Karpas-422 (cell line): ENCODE measurements at regions not wholly inside any gene's neighbourhood (a gene's known extent, or its start where the extent isn't known, plus 50 kb on each side); places are given as distances from the start of the nearest gene placed in this dataset.

ENCODE experiments used
- DNase-seq: peaks from one replicate; pipeline ENCODE4 v3.0.0-alpha.2; 2015
- H2AFZ ChIP-seq: fragments of 200-600 bp; sonication (generic); 2 replicates; pipeline ENCODE4 v1.6.1; 2014; ENCODE audit warnings: antibody characterized with exemption, low read length, mixed read lengths
- H3K27ac ChIP-seq: fragments of 200-600 bp; sonication (generic); 2 replicates; pipeline ENCODE4 v1.5.1; 2014; ENCODE audit warnings: mild to moderate bottlenecking, low read length, moderate library complexity
- H3K27me3 ChIP-seq: fragments of 200-600 bp; sonication (generic); 2 replicates; pipeline ENCODE4 v1.6.1; 2014; ENCODE audit warnings: low read length, mixed read lengths
- H3K36me3 ChIP-seq: fragments of 200-600 bp; sonication (generic); 2 replicates; pipeline ENCODE4 v1.6.1; 2014; ENCODE audit warnings: low read length, mixed read lengths; ENCODE audit not compliant: insufficient read depth
- H3K4me1 ChIP-seq: fragments of 200-600 bp; sonication (generic); 2 replicates; pipeline ENCODE4 v1.6.1; 2014; ENCODE audit warnings: mild to moderate bottlenecking, low read length, mixed read lengths
- H3K4me2 ChIP-seq: fragments of 200-600 bp; sonication (generic); 2 replicates; pipeline ENCODE4 v1.6.1; 2014; ENCODE audit warnings: low read length, low read depth, mild to moderate bottlenecking; ENCODE audit not compliant: poor library complexity, severe bottlenecking
- H3K4me3 ChIP-seq: fragments of 200-600 bp; sonication (generic); 2 replicates; pipeline ENCODE4 v1.5.1; 2014; ENCODE audit warnings: mild to moderate bottlenecking, antibody characterized with exemption, low read length, mixed read lengths
- H3K79me2 ChIP-seq: fragments of 200-600 bp; sonication (generic); 2 replicates; pipeline ENCODE4 v1.6.1; 2014; ENCODE audit warnings: mild to moderate bottlenecking, low read length, mixed read lengths
- H3K9ac ChIP-seq: fragments of 200-600 bp; sonication (generic); 2 replicates; pipeline ENCODE4 v1.6.0; 2014; ENCODE audit warnings: low read length
- H3K9me2 ChIP-seq: fragments of 200-600 bp; sonication (generic), shearing (Covaris generic); replicated peaks from 2 replicates; pipeline ENCODE4 v1.6.0; 2014; ENCODE audit warnings: mild to moderate bottlenecking, low read length, moderate library complexity; ENCODE audit not compliant: insufficient read depth
- H3K9me3 ChIP-seq: fragments of 300-700, 200-600 bp; sonication (generic); 2 replicates; pipeline ENCODE4 v1.6.1; 2014; ENCODE audit warnings: low read length, mixed read lengths
- H4K20me1 ChIP-seq: fragments of 200-600 bp; sonication (generic); 2 replicates; pipeline ENCODE4 v1.6.1; 2014; ENCODE audit warnings: mild to moderate bottlenecking, antibody characterized with exemption, low read length, low read depth; ENCODE audit not compliant: insufficient read depth

DNA sequence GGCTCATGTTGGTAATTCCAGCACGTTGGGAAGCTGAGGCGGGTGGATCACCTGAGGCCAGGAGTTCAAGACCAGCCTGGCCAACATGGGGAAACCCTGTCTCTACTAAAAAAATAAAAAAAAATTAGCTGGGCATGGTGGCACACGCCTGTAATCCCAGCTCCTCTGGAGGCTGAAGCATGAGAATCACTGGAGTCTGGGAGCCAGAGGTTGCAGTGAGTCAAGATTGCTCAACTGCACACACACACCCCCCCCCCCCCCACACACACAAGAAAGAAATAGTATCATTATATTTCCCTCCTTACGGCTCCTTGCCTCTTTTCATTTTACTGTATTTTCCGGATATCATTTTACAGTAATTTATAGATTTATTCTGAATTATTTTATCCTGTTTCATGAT lies 963.1 kb upstream of the GOT2 start:
- Histone ChIP-seq H3K4me1 (no peaks in the 10 kb centered on the region), H4K20me1 (no peaks in the 10 kb centered on the region), H3K27me3 (no peaks in the 10 kb centered on the region), H2AFZ (no peak overlapping the region), H3K9me2 (no peaks in the 10 kb centered on the region), H3K9ac (no peak overlapping the region), H3K36me3 (no peaks in the 10 kb centered on the region), H3K4me3 (no peak overlapping the region), H3K9me3 (no peaks in the 10 kb centered on the region; the same call in 1 of the 2 replicates), H3K4me2 (no peak overlapping the region), H3K27ac (no peak overlapping the region), H3K79me2 (no peaks in the 10 kb centered on the region)
- DNase-seq, result no peak

DNA sequence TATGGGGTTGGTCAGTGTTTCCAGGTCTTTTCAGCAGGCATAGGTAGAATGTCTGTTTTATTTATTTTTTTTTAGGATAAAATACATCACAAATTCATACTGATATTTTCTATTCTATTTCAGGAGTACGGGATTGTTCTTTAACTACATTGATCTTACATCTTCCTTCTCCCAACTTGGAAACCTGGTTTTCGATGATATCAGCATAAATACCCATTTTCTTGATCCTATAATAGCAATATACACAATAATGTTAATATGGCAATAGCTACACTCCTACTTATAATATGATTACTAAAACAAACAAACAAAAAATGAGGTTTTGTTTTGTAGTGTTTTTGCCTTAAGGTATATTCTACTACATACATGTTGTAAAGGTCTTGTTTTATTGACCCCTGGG lies 962.4 kb upstream of the GOT2 start:
- Histone ChIP-seq H3K27me3 (no peaks in the 10 kb centered on the region), H3K9me2 (no peaks in the 10 kb centered on the region)

DNA sequence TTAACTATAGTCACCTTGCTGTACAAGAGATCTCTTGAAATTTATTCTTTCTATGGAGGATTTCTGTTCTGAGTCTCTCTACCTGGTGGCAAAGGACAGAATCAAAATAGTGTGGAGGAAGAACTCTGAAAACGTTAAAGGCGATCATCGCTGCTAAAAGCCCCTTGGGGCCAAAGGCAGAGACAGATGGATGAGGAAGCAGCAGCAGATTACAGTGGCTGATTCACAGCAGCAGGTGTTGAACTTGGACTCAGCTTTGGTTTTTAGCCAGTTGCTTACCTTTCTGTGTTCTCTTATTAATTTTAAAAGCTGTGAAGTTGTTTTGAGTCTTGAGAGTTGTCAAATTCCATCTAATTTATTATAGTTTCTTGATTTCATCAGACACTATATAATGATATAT lies 956.1 kb upstream of the GOT2 start:
- Histone ChIP-seq H3K36me3 (no peaks in the 10 kb centered on the region), H3K4me3 (no peak overlapping the region), H3K27ac (no peak overlapping the region), H3K9ac (no peak overlapping the region), H3K4me1 (no peaks in the 10 kb centered on the region), H3K4me2 (no peak overlapping the region), H4K20me1 (no peaks in the 10 kb centered on the region), H2AFZ (no peak overlapping the region), H3K9me3 (no peaks in the 10 kb centered on the region; the same call in 1 of the 2 replicates), H3K9me2 (no peaks in the 10 kb centered on the region), H3K79me2 (no peaks in the 10 kb centered on the region), H3K27me3 (no peaks in the 10 kb centered on the region)
- no peak for DNase-seq

More for the DNA sequence above, 962.4 kb upstream of the GOT2 start:
- Histone ChIP-seq H3K4me3 (no peak overlapping the region), H3K27ac (no peak overlapping the region), H4K20me1 (no peaks in the 10 kb centered on the region), H3K79me2 (no peaks in the 10 kb centered on the region), H3K36me3 (no peaks in the 10 kb centered on the region), H2AFZ (no peak overlapping the region), H3K4me1 (no peaks in the 10 kb centered on the region), H3K9ac (no peak overlapping the region), H3K9me3 (no peaks in the 10 kb centered on the region; the same call in 1 of the 2 replicates), H3K4me2 (no peak overlapping the region)
- no peak for DNase-seq

DNA sequence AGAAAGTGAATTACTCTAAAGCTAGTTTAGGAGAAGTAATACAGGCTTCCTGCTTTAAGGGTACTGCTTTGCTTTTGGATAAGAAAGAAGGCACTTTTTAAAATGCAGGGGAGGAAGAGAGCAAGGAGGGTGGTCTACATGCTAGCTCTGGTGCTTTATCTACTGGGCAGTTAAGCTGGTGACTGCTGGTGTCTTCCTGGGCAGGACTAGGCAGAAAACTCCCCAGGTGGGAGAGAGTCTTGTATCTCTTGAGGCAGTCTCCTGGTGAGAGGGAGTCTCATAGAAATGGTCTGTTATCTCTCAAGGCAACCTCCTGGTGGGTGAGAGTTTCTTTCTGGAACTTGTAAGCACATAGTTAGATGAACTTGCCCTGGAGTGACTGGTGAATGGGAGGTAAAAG lies 953.9 kb upstream of the GOT2 start:
- Histone ChIP-seq H3K9me3 (peaks cover 8% of the 10 kb centered on the region), H3K9ac (no peak overlapping the region), H4K20me1 (no peaks in the 10 kb centered on the region), H3K36me3 (no peaks in the 10 kb centered on the region), H2AFZ (no peak overlapping the region), H3K4me2 (no peak overlapping the region), H3K27ac (no peak overlapping the region), H3K79me2 (no peaks in the 10 kb centered on the region), H3K9me2 (no peaks in the 10 kb centered on the region), H3K4me1 (no peaks in the 10 kb centered on the region), H3K4me3 (no peak overlapping the region), H3K27me3 (no peaks in the 10 kb centered on the region)
- no peak for DNase-seq

DNA sequence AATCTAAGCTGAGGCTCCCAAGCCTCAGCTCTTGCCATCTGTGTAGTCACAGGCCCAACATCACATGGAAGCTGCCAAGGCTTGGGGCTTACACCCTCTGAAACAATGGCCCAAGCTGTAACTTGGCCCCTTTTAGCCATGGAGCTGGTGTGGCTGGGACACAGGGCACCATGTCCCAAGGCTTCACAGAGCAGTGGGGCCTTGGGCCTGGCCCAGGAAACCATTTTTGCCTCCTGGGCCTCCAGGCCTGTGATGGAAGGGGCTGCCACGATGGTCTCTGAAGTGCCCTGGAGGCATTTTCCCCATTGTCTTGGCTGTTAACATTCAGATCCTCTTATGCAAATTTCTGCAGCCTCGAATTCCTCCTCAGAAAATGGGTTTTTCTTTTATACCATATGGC lies 952.3 kb upstream of the GOT2 start:
- no peaks in the 10 kb centered on the region for H3K9me2 ChIP-seq
- no peak overlapping the region for H3K4me2 ChIP-seq
- H4K20me1 ChIP-seq, result no peaks in the 10 kb centered on the region
- no peaks in the 10 kb centered on the region for H3K27me3 ChIP-seq
- H3K4me1 ChIP-seq, result no peaks in the 10 kb centered on the region
- H3K9me3 ChIP-seq, result peaks cover 8% of the 10 kb centered on the region
- no peaks in the 10 kb centered on the region for H3K36me3 ChIP-seq
- H3K79me2 ChIP-seq, result no peaks in the 10 kb centered on the region
- no peak overlapping the region for H3K27ac ChIP-seq
- no peak for DNase-seq
- H3K9ac ChIP-seq, result no peak overlapping the region
- H3K4me3 ChIP-seq, result no peak overlapping the region
- no peak overlapping the region for H2AFZ ChIP-seq

DNA sequence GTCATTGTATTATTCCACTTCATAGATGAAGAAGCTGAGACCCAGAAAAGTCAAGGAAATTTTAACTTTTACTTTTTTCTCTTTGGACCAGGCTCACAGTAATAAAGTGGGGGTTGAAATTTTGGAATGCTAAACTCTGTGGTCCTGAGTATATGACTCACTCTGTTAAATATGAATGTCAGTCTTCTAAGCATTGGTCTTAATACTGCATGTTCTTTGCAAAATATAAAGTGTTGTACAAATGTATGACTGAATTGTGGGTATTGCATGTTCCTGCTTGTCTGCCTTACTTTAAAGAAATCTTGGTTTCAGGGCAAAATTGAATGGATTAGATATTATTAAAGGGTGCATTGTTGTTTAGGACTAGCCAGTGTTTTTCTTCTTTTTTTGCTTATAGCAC lies 950.8 kb upstream of the GOT2 start:
- Histone ChIP-seq H3K9ac (no peak overlapping the region), H3K9me2 (no peaks in the 10 kb centered on the region), H3K4me1 (no peaks in the 10 kb centered on the region), H2AFZ (no peak overlapping the region), H3K4me3 (no peak overlapping the region), H4K20me1 (no peaks in the 10 kb centered on the region), H3K4me2 (no peak overlapping the region), H3K27ac (no peak overlapping the region), H3K79me2 (no peaks in the 10 kb centered on the region), H3K36me3 (no peaks in the 10 kb centered on the region), H3K9me3 (peaks cover 8% of the 10 kb centered on the region), H3K27me3 (no peaks in the 10 kb centered on the region)
- DNase-seq, result no peak

DNA sequence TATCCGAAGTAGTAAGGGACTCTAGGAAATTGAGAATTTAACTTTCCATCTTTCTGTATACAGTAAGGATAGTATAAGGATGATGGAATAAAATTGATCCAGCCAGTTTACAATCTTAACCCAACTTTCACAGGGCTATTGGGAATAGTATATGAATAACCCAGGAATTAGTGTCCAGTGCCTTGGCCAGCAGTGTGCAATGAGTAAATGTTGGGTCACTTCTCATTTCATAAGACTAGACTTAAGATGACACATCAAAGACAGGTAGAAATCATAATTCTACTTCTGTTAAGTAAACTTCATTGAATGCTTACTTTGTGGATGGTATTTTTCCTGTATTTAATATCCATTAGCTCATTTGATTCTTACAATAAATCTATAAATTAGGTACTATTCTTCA lies 949.6 kb upstream of the GOT2 start:
- Histone ChIP-seq H3K9me2 (no peaks in the 10 kb centered on the region), H3K9ac (no peak overlapping the region), H3K4me2 (no peak overlapping the region), H3K27ac (no peak overlapping the region), H3K4me1 (no peaks in the 10 kb centered on the region), H3K27me3 (no peaks in the 10 kb centered on the region), H3K9me3 (peaks cover 8% of the 10 kb centered on the region), H3K36me3 (no peaks in the 10 kb centered on the region), H2AFZ (no peak overlapping the region), H3K4me3 (no peak overlapping the region), H4K20me1 (no peaks in the 10 kb centered on the region), H3K79me2 (no peaks in the 10 kb centered on the region)
- no peak for DNase-seq

DNA sequence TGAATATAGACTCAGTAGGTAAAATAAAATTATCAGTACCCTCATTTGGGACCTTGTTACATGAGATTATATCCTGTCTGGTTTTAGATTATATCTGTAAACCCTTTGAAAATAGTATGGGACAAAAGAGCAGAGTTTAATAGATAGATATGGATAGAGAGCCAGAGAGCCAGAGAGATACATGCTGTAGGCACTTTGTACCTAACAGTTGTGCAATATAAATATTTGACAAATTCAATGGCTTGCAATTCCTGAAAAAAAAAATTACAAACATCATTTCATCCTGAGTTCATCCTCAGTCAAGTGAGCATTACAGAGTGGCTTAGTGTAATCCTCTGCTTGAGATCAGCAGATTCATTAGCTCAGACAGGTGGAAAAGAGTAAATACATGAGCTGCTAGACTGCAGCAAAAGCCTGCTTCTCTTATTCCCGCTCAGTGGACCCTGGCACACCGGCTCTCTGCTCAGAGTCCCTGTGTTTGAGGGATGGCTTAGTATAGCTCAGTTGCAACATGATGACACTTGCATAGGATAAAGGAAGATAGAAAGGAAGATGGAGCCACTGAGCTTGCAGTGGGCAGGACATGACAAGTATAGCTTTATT lies 931.6 kb upstream of the GOT2 start:
- Histone ChIP-seq H3K27me3 (no peaks in the 10 kb centered on the region), H3K4me3 (no peak overlapping the region), H3K9ac (no peak overlapping the region), H3K4me2 (no peak overlapping the region), H3K9me2 (no peaks in the 10 kb centered on the region), H4K20me1 (no peaks in the 10 kb centered on the region), H2AFZ (no peak overlapping the region), H3K9me3 (peaks cover 8% of the 10 kb centered on the region; the same call in 1 of the 2 replicates), H3K36me3 (no peaks in the 10 kb centered on the region), H3K79me2 (no peaks in the 10 kb centered on the region), H3K4me1 (no peaks in the 10 kb centered on the region), H3K27ac (no peak overlapping the region)
- DNase-seq, result no peak

DNA sequence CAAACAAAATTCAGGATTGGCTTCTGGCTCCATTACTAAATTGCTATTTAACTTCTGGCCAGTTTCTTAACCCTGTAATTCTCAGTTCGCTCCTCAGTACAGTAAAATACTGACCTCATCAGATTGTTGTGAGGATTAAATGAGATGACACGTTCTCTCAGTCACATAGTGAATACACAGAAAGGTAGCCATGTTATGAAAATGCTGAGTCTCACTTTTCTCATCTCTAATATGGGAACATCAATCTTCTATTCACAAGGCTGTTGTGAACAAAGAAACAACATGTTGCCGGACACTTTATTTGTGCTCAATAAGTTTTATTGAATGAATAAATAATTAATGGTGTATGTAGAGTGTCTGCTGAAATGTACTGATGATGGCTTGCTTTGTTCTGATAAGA lies 924.5 kb upstream of the GOT2 start:
- DNase-seq, result no peak
- Histone ChIP-seq H3K4me2 (no peak overlapping the region), H3K4me3 (no peak overlapping the region), H3K9me2 (no peaks in the 10 kb centered on the region), H3K4me1 (no peaks in the 10 kb centered on the region), H3K9me3 (no peaks in the 10 kb centered on the region; the same call in 1 of the 2 replicates), H3K27me3 (no peaks in the 10 kb centered on the region), H2AFZ (no peak overlapping the region), H3K9ac (no peak overlapping the region), H3K79me2 (no peaks in the 10 kb centered on the region), H3K27ac (no peak overlapping the region), H4K20me1 (no peaks in the 10 kb centered on the region), H3K36me3 (no peaks in the 10 kb centered on the region)
